GM19438 (cell line): ENCODE measurements at regions not wholly inside any gene's neighbourhood (a gene's known extent, or its start where the extent isn't known, plus 50 kb on each side); places are given as distances from the start of the nearest gene placed in this dataset.

Experiments used
- ATAC-seq: cut with Tn5 transposase; IDR thresholded peaks from one replicate; pipeline ENCODE4 v1.9.1; 2021; ENCODE audit warnings: low read depth; ENCODE audit not compliant: unreplicated experiment

GRCh38 chr1:207971331-207972219, 60.6 kb upstream of the CD34 start:
- ATAC-seq, result no peak

- ATAC-seq, result no peak
Measured at GRCh38 chr1:207970329-207971233, 59.7 kb upstream of the CD34 start.

DNA sequence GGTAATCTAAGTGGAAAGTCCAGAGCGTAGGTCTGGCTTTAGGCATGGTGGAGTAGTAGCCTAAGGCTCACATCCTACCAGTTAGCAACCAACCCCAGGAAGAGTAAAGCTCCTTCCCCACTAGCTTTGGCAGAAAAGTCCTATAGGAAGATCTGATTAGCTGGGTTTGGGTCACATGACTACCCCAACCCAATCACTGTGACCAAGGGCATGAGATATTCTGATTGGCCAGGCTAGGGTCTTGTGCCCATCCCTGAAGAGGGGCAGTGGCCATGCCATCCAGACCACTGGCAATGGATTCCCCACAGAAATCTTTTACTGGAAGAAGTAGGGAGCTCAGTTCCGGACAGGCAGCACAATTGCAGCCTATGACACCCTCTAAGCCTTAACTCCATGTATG, 58.6 kb upstream of the CD34 start:
- ATAC-seq, result no peak

DNA sequence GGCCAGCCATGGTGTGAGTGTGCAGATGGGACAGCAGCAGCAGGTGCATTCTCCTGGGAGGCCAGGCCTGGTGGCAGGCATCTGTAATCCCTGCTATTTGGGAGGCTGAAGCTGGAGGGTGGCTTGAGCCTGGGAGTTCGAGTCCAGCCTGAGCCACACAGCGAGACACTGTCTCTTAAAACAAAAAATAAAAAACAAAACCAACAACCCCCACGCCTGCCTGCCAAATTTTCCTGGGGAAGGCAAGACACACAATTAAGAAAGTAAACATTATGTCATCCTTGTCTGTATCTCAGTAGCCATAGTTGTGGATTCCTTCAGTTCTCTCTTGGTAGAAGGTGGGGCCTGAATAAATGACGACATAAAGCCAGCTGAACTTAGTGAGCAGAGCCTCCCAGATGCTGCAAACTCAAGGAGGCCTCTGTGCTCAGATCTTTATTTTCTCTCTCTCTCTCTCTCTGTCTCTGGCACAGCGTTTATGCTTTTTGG, 57.6 kb upstream of the CD34 start:
- no peak for ATAC-seq

- ATAC-seq, result no peak
Measured at GRCh38 chr1:207967703-207968102, 56.8 kb upstream of the CD34 start.

DNA sequence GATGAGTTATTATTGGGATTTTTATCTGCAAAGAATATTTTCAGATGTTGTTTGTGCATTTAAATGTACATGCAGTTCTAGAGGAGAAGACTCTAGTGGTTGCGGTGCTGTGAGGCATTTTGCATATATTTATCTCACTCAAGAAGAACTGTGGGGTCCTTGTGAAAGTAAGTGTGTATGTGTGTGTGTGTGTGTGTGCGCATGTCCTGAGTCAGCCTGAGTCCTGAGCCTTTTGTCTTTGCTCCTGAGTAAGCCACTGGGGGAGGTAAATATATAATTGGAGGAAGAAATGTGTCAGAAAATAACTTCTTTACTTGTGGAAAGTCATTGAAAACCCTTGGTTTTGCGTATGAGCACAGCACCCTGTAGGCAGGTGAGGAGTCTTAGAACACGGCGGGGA, 55.6 kb upstream of the CD34 start:
- ATAC-seq, result no peak

DNA sequence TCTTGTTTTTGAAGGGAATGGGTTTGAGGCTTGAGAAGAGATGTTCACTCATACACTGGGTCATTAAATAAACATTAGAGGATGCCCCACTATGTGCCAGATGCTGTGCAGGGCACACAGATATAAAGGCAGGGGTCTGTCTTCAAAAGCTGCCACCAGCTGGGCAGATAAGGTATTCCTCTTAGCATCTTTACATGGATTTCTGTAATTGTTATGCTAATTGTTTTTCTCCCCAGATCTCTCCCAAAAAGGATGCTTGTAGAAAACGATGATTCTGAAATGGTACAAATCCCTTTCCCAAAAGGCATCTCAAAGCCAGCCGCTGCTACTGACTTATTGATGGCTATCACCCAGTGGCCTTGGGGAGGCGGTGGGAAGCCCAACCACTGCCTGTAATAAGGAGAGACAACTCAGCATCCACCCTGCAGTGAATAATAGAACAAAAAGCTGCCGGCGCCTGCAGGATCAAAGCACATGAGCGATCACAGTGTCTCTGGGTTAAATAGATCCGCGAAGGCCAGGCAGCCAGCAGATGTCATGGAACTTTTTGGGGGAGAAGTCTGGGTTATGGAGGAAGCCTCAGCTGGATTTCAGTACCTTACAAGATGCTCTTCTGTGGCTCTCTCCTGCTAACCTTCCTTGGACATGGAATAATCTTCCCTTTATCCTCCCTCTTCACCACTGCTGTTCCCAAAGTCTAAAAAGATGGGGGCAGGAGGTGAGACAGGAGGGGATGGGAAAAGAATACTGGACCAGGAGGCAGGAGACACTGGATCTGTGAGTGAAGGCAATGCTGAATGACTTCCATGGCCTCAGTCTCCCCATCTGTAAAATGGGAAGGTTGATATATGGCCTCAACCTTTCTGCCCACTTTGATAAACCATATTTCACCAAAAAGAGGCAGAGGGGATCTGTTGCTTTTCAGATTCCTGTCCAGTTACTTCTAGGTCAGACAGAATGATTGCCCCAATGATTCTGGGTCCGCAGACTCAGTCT, 54.8 kb upstream of the CD34 start:
- no peak for ATAC-seq

GRCh38 chr1:207964195-207964966, 53.5 kb upstream of the CD34 start:
- no peak for ATAC-seq

DNA sequence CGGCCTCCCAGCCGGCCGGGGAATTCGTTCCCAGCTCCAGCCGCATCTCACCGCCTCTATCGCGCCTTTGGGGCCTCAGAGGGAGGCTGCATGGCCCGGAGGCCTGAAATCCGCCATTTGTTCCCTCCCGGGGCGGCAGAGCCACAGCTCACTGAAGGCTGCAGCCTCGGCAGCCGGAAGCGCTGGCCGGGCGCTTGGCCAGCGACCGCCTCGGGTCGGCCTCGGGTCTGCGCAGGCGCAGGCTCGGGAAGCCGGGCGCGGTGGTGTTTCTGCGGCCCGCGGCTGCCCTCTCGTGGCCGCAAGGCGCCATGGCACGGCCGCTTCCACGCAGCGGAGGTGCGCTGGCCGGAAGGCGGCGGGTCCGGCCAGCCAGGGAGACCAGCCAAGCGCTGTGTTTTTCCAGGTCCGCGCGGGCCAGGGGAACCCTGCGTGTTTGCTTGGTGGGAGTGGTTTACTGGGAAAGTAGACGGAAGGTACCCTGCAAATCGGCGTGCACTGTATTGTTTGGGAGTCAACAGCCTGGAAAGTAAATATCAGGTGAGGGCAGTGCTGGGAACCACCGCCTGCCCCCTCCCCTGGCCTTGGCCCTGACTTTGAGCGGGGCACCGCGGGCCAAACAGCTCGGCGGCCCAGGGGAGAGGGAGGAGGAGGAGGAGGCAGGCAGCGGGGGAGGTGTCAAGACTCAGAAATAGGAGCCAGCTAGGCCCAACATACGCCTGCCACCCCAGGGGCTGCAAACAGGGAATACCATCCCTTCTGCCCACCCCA, 52.7 kb upstream of the CD34 start:
- peak; percentile 74 for ATAC-seq

DNA sequence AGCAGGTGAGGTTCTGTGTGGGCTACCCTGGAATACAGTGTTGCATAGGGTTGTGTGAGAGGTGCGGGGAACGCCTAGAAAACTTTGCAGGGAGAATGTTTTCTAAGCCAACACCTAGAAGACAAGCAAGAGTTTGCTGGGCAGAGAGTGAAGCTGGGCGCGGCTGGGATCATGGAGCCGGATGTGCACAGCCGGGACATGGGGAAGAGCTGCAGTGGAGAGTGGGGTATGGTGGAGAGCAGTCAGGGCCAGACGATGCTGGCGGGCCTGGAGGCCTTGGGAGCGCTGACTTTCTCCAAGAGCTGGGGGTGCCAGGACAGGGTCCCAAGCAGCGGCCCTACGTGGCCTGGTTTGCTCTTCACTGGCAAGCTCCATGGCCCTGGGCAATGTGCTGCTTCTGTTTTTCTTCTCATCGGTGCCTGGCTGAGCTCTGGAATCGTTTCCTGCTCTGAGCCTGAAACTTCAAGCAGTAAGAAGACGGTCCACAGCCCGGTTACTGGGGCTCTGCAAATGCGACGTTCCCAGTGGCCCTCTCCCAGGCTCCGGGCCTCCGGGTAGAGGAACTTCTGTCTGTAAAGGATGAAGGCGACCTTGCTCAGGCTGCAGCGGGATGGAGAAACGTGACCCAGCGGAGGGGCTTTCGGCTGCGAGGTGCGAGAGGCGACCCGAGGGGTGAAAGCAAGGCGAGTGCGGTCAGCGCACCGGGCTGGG, 51.9 kb upstream of the CD34 start:
- ATAC-seq, result peak; percentile 34
